ENCODE measurements at regions not wholly inside any gene's neighbourhood (a gene's known extent, or its start where the extent isn't known, plus 50 kb on each side); places are given as distances from the start of the nearest gene placed in this dataset.

GRCh38 chr6:156021746-156022396, 566.2 kb upstream of the NOX3 start:
- CTCF ChIA-PET = interaction anchor here (0.5 kb wide), 1 partner anchor 70 kb away, joined by 3 read pairs; no protein-coding TSS in a partner anchor
- TF ChIP-seq CTCF (conservative IDR thresholded peaks at IDR 0.05; ENCODE audit: low read depth) = no peak
- no peak for DNase-seq (ENCODE audit: low spot score)
- POLR2A ChIA-PET (ENCODE audit: low non-redundant PET) = no interaction called here
- H3K27ac ChIP-seq = no peak overlapping the region

- POLR2A ChIA-PET (ENCODE audit: low non-redundant PET) = no interaction called here
- no peak for DNase-seq (ENCODE audit: low spot score)
- CTCF ChIA-PET = interaction anchor here (0.6 kb wide), 1 partner anchor 607 kb away, joined by 4 read pairs; no protein-coding TSS in a partner anchor
- H3K27ac ChIP-seq = no peak overlapping the region
- TF ChIP-seq CTCF (conservative IDR thresholded peaks at IDR 0.05; ENCODE audit: low read depth) = no peak
Measured at GRCh38 chr6:156017838-156018237, 562.2 kb upstream of the NOX3 start.

GRCh38 chr6:156016186-156016976, 560.7 kb upstream of the NOX3 start:
- TF ChIP-seq CTCF (conservative IDR thresholded peaks at IDR 0.05; ENCODE audit: low read depth) = no peak
- CTCF ChIA-PET = interaction anchor here (0.8 kb wide), 1 partner anchor 397 kb away, joined by 3 read pairs; no protein-coding TSS in a partner anchor
- POLR2A ChIA-PET (ENCODE audit: low non-redundant PET) = no interaction called here
- DNase-seq (ENCODE audit: low spot score) = no peak
- H3K27ac ChIP-seq = no peak overlapping the region

- POLR2A ChIA-PET (ENCODE audit: low non-redundant PET) = no interaction called here
- CTCF ChIA-PET = no interaction called here
- H3K27ac ChIP-seq = no peak overlapping the region
- no peak for TF ChIP-seq CTCF (conservative IDR thresholded peaks at IDR 0.05; ENCODE audit: low read depth)
- DNase-seq (ENCODE audit: low spot score) = no peak
Measured at GRCh38 chr6:156013155-156013554, 557.5 kb upstream of the NOX3 start.

GRCh38 chr6:156009656-156010055, 554.0 kb upstream of the NOX3 start:
- ChIA-PET CTCF (no interaction called here), POLR2A (ENCODE audit: low non-redundant PET) (no interaction called here)
- no peak for DNase-seq (ENCODE audit: low spot score)
- H3K27ac ChIP-seq = no peak overlapping the region
- no peak for TF ChIP-seq CTCF (conservative IDR thresholded peaks at IDR 0.05; ENCODE audit: low read depth)

GRCh38 chr6:156004796-156005195, 549.2 kb upstream of the NOX3 start:
- CTCF ChIA-PET = no interaction called here
- POLR2A ChIA-PET (ENCODE audit: low non-redundant PET) = no interaction called here

More at GRCh38 chr6:156004796-156005195, 549.2 kb upstream of the NOX3 start:
- H3K27ac ChIP-seq = no peak overlapping the region
- DNase-seq (ENCODE audit: low spot score) = no peak
- no peak for TF ChIP-seq CTCF (conservative IDR thresholded peaks at IDR 0.05; ENCODE audit: low read depth)

All from RWPE1 (cell line).